ENCODE measurements at regions not wholly inside any gene's neighbourhood (a gene's known extent, or its start where the extent isn't known, plus 50 kb on each side); places are given as distances from the start of the nearest gene placed in this dataset.
"Not testable (repeated sequence)": the region's sequence is repeated elsewhere in the genome, so short reads cannot be mapped to it uniquely, and the experiment has no call there.

DNA sequence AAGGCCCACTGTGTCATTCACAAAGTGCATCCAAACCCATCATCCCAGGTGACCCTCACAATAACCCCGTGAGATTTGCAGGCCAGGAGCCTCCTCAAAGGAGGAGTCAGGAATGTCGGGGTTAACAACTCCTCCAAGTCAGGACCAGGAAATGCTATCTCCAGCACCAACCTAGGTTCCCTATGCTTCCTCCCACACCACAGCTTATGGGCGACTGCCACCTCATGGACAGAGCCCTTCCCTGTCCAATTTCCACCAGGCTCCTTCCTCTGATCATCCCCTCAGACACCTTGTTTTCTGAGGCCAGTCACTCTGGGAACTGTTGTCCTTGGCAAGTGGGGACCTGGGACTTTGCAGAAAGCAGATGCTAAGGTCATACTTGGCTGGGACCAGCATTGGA is 77.8 kb downstream of the LIMS3 start:
- H3K9me3 ChIP-seq; H3K4me1 ChIP-seq; intact Hi-C loops (cut with DNase I; ENCODE audit: low total_unique reads); DNase-seq (ENCODE audit: low spot score in 2 of 2); H3K4me3 ChIP-seq; H3K27me3 ChIP-seq; H3K36me3 ChIP-seq; H3K27ac ChIP-seq: not testable (repeated sequence)

DNA sequence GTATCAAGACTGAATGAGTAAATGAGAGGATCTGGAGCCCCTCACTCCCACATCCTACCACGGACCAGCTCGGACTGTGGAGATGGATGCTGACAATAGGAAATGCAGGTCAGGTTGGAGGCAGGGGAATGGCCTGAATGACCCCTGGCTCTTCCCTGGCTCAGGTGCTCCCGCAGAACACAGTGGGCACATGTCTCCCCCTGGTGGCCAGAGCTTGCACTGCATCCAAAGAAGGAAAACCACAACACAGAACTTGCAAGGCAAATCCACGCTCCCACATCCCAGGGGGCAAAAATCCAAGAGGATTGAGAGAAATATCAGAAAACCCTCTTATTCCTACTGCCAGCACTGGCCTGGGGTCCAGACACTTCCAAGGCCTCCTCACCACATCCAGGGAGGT is 82.3 kb downstream of the LIMS3 start:
- DNase-seq (ENCODE audit: low spot score in 2 of 2); H3K4me1 ChIP-seq; H3K9me3 ChIP-seq; H3K4me3 ChIP-seq; H3K36me3 ChIP-seq; intact Hi-C loops (cut with DNase I; ENCODE audit: low total_unique reads); H3K27ac ChIP-seq; H3K27me3 ChIP-seq: not testable (repeated sequence)

DNA sequence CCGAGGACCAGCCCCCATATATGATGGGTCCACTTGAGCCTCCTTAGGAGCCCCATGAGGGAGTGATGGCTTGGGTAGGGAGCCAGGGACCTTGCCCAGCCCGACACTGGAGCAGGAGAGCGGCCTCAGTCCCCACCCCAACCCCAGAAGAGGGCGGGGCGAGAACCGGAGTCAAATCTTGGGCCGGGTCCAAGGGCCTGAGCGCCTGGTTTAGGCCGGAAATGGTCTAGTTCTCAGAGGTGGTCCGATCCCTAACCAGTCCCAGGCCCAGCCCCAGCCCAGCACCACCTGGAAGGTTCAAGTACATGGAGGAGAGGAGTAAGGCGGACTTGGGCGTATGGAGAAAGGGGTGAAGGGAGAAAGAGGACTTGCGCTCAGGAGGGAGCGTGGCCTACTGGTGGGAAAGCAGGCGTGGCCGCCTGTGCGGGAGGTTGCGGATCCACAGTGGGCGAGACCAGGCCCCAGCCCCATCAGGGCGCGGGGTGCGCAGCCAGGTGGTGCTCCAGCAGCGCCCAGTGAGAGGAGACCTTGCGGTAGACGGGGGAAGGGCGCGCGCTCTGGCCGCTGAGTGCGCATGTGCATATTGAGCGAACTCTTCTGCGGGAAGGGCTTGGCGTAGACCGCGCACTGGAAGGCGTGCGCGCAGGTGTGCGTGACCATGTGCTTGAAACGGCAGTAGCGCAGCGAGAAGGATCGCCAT is 88.1 kb downstream of the LIMS3 start:
- intact Hi-C loops (cut with DNase I; ENCODE audit: low total_unique reads); H3K4me1 ChIP-seq; H3K4me3 ChIP-seq; H3K9me3 ChIP-seq; DNase-seq (ENCODE audit: low spot score in 2 of 2); H3K36me3 ChIP-seq; H3K27ac ChIP-seq; H3K27me3 ChIP-seq: not testable (repeated sequence)

DNA sequence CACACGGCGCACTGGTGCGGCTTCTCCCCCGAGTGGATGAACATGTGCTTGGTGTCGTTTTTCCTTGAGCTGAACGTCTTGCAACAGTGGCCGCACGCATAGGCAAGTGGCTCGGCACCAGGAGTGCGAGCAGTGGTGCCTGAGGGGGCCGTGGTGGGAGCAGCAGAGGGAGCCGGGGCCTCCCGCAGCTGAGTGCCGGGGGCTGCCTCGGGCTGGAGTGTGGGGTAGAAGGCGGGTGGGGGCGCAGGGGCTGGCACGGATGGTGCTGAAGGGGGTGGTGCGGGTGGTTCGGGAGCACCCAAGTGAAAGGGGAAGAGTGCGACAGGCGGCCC is 88.6 kb downstream of the LIMS3 start:
- H3K27ac ChIP-seq; intact Hi-C loops (cut with DNase I; ENCODE audit: low total_unique reads); H3K4me3 ChIP-seq; H3K4me1 ChIP-seq; H3K36me3 ChIP-seq; DNase-seq (ENCODE audit: low spot score in 2 of 2); H3K9me3 ChIP-seq; H3K27me3 ChIP-seq: not testable (repeated sequence)

DNA sequence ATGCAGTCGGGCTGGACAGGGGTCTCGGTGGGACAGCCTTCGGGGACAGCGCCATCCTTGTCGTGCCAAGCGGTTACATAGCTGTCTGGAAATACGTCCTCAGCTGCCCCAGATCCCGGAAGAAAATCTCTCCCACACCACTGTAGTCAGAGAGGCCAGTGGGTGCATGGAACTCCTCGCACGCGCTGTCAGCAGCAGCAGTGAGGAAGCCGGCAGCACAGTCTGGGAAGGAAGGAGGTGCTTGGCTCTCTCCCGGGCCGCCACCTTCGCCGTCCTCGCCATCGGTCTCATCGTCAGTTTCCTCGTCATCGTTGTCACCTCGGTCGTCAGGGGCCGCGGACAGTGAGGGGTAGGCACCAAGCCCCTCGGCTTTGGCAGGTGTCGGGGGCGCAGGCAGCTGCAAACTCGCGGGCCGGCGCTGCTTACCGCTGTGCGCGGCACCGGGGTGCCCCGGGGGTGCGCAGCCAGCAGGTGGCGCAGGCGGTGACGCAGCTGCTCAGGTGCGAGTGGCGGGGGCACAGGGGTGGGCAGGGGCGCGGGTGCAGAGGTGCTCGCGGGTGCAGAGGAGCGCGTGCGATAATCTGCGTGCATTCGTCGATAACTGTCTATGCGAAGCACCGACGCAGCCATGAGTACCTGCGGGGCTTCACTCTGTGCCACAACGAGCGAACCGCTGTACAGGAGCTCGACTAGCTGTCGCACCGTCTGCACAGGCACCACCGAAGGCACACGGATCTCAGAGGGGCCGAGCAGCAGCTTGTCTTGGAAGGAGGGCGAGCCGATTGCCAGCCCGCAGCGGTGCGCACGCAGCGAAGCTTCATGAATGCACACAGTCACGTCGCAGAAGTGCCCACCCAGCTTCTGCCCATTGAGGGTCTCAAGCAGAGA is 89.2 kb downstream of the LIMS3 start:
- H3K4me1 ChIP-seq; H3K9me3 ChIP-seq; intact Hi-C loops (cut with DNase I; ENCODE audit: low total_unique reads): not testable (repeated sequence)

DNA sequence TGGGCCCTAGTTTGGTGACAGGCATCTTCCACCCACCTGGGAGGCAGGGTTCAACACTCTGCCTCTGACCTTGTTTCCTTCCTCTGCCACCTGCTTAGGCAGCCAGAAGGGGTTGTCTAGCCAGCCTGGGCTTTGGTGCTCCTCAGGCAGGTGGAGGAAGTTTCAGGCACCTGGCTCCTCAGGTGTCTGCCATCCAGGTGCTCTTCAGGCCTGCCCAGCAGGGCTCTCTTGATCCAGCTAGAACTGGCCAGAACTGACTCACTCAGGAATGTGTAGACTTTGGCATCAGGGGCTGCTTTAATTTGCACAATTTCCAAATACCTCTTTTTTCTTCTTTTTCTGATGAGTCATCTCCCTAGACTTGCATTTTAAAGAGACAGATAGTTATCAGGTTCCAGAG is 100.9 kb downstream of the LIMS3 start:
- peak overlapping the region in 1 of 2 donors; percentile 25 for H3K27ac ChIP-seq
- peak in 1 of 2 donors; percentile 36 for DNase-seq (ENCODE audit: low spot score in 2 of 2)
- intact Hi-C loops (cut with DNase I; ENCODE audit: low total_unique reads): not testable (repeated sequence)

More for the DNA sequence above, 89.2 kb downstream of the LIMS3 start:
- H3K4me3 ChIP-seq; H3K27ac ChIP-seq; DNase-seq (ENCODE audit: low spot score in 2 of 2); H3K27me3 ChIP-seq; H3K36me3 ChIP-seq: not testable (repeated sequence)

DNA sequence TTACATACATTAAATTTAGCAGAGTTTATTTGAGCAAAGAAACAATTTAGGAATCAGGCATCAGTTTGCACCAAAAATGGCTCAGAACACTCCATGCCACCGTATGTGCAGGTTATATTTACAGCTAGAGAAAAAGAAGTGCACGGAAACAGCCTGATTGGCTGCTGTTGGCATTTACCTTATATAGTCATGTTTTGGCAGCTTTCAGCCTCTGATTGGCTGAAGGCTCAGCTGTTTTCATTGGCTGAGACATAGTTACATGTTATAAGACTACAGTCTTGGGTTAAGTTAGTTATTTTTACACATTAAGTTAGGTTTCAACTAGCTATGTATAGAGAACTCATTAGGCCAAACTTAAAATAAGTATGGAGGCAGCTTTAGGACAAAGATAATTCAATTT is 104.0 kb downstream of the LIMS3 start:
- intact Hi-C loops (cut with DNase I; ENCODE audit: low total_unique reads); H3K4me1 ChIP-seq; H3K36me3 ChIP-seq; H3K27me3 ChIP-seq; DNase-seq (ENCODE audit: low spot score in 2 of 2); H3K27ac ChIP-seq; H3K4me3 ChIP-seq; H3K9me3 ChIP-seq: not testable (repeated sequence)

More for the DNA sequence above, 100.9 kb downstream of the LIMS3 start:
- not testable (repeated sequence) for H3K27me3 ChIP-seq, H3K9me3 ChIP-seq, H3K4me3 ChIP-seq, H3K4me1 ChIP-seq, H3K36me3 ChIP-seq

DNA sequence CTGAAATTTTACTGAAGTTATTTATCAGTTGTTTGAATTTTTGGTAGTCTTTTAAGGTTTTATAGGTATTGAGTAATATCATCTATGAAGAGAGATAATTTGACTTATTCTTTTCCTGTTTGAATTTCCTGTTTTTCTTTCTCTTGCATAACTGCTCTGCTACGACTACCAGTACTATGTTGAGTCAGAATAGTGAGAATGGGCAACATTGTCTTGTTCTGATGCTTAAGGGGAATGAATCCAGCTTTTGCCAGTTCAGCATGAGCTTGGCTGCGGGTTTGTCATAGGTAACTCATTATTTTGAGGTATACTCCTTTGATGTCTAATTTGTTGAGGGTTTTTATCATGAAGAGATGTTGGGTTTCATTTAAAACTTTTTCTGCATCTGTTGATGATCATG is 102.2 kb downstream of the MALL start:
- H3K4me3 ChIP-seq; intact Hi-C loops (cut with DNase I; ENCODE audit: low total_unique reads); DNase-seq (ENCODE audit: low spot score in 2 of 2); H3K36me3 ChIP-seq; H3K4me1 ChIP-seq; H3K27ac ChIP-seq; H3K27me3 ChIP-seq; H3K9me3 ChIP-seq: not testable (repeated sequence)

DNA sequence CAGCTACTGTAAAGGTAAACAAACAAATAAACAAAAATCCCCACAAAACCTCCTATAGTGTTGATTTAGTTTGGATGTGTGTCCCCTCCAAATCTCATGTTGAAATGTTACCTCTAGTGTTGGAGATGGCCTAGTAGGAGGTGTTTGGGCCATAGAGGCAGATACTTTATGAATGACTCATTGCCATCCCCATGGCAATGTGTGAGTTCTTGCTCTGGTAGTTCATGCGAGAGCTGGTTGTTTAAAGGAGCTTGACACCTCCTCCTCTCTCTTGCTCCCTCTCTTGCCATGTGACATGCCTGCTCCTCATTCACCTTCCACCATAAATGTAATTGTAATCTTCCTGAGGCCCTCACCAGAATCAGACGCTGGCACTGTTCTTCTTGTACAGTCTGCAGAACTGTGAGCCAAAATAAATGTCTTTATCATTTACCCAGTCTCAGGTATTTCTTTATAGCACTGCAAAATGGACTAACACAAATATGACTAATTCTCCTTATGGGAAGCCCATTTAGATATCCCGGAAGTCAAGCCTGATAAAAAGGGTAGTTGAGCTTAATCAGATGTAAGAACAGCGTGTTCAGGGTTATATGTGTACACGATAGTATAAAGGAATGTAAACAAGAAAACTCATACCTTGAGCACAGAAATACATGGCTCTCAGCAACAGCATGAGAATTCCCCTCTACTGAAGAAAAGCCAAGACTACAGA is 99.1 kb downstream of the MALL start:
- H3K36me3 ChIP-seq; DNase-seq (ENCODE audit: low spot score in 2 of 2): not testable (repeated sequence)

DNA sequence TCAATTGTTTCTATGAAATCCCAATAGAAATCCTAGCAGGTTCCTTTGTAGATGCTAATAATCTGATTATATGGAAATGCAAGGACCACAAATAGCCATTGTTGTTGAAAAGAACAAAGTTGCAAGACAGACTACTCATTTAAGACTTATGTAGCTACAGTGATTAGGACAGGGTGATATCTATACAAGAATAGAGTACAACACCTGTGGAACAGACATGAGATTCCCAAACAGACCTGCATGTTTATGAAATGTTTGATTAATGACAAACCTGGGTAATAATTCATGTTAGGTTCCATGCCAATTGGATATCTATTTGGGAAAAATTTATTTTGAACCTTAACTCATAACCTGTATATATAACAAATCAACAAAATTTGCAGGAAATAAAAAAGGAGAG is 95.4 kb downstream of the MALL start:
- H3K27me3 ChIP-seq; DNase-seq (ENCODE audit: low spot score in 2 of 2); H3K4me1 ChIP-seq; intact Hi-C loops (cut with DNase I; ENCODE audit: low total_unique reads); H3K4me3 ChIP-seq; H3K27ac ChIP-seq; H3K36me3 ChIP-seq; H3K9me3 ChIP-seq: not testable (repeated sequence)

More for the DNA sequence above, 99.1 kb downstream of the MALL start:
- H3K27ac ChIP-seq; H3K27me3 ChIP-seq; H3K4me1 ChIP-seq; intact Hi-C loops (cut with DNase I; ENCODE audit: low total_unique reads); H3K4me3 ChIP-seq; H3K9me3 ChIP-seq: not testable (repeated sequence)

DNA sequence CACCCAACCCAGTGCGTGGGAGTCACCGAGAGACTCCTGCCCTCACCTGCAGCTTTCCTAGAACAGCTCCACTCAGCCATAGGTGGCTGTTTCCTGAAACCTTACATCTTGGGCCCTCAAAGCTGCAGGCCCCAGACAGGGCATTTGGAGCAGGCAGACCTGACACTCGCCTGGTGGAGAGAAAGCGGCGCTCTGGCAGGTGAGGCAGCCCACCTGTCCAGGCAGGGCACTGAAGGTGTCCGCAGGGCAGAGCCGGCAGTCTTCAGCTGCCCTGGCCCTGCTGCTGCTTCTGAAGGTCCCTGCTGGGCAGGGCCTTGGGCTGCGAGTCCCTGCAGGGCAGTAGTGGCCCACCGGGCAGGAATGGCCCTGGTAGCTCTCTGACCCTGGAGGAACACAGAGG is 93.3 kb downstream of the MALL start:
- intact Hi-C loops (cut with DNase I; ENCODE audit: low total_unique reads); H3K27ac ChIP-seq: not testable (repeated sequence)

DNA sequence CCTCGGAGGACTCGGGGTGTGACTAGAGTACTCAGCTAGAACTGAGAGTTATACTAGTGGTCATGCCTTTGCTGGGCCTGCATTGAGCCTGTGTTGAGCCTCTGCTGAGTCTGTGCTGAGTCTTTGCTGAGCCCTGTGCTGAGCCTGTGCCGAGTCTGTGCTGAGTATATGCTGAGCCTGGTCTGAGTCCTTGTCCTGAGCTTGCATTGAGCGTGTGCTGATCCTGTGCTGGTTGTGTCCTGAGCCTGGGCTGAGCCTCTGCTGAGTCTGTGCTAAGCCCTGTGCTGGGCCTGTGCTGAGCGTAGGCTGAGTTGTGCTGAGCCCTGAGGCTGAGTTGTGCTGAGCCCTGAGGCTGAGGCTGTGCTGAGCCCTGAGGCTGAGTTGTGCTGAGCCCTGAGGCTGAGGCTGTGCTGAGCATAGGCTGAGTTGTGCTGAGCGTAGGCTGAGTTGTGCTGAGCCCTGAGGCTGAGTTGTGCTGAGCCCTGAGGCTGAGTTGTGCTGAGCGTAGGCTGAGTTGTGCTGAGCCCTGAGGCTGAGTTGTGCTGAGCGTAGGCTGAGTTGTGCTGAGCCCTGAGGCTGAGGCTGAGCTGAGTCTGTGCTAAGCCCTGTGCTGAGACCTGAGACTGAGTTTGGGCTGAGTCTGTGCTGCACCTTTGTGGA is 89.4 kb downstream of the MALL start:
- H3K27me3 ChIP-seq; H3K27ac ChIP-seq; H3K9me3 ChIP-seq; H3K36me3 ChIP-seq; DNase-seq (ENCODE audit: low spot score in 2 of 2); intact Hi-C loops (cut with DNase I; ENCODE audit: low total_unique reads); H3K4me1 ChIP-seq; H3K4me3 ChIP-seq: not testable (repeated sequence)

More for the DNA sequence above, 93.3 kb downstream of the MALL start:
- H3K27me3 ChIP-seq; H3K4me3 ChIP-seq; H3K36me3 ChIP-seq; H3K9me3 ChIP-seq; H3K4me1 ChIP-seq; DNase-seq (ENCODE audit: low spot score in 2 of 2): not testable (repeated sequence)

DNA sequence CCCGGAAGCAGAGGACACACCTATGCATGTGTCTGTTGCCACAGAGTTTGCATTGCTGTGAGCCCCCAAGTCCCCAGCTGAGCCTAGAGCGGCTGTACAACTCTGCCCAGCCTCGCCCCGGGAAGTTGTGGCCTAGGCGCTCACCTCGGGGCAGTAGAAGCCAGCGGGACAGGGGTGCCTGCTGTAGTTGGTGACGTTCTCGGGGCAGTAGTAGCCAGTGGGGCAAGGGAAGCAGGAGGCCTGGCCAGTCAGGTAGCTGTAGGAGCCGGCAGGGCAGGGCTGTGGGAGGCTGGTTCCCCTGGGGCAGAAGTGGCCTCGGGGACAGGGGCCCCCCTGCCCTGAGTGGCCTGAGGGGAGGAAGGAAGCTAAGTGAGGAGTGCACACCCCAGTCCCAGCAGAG is 87.2 kb downstream of the MALL start:
- H3K9me3 ChIP-seq; H3K4me3 ChIP-seq; H3K27ac ChIP-seq; H3K27me3 ChIP-seq; intact Hi-C loops (cut with DNase I; ENCODE audit: low total_unique reads); H3K36me3 ChIP-seq; H3K4me1 ChIP-seq: not testable (repeated sequence)
- DNase-seq (ENCODE audit: low spot score in 2 of 2): peak in 1 of 2 donors; percentile 39
